HG02981 (cell line): ENCODE measurements at regions not wholly inside any gene's neighbourhood (a gene's known extent, or its start where the extent isn't known, plus 50 kb on each side); places are given as distances from the start of the nearest gene placed in this dataset.

Experiments
- ATAC-seq: cut with Tn5 transposase; IDR thresholded peaks from one replicate; pipeline ENCODE4 v1.9.1; 2021; ENCODE audit warnings: mild to moderate bottlenecking, moderate library complexity; ENCODE audit not compliant: unreplicated experiment

DNA sequence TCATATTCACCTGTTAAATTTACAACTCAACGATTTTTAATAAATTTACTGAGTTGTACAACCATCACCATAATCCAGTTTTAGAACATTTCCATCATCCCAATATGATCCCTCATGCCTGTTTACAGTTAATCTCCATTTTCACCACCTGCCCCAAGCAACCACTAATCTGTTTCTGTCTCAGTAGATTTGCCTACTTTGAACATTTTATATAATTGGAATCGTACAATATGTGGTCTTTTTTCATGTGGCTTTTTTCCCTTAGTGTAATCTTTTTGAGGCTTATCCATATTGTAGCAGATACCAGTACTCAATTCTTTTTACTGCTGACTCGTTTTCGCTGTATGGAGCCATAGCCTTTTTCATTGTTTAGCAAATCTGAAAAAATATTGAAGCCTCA lies 123.3 kb upstream of the STT3B start:
- no peak for ATAC-seq

DNA sequence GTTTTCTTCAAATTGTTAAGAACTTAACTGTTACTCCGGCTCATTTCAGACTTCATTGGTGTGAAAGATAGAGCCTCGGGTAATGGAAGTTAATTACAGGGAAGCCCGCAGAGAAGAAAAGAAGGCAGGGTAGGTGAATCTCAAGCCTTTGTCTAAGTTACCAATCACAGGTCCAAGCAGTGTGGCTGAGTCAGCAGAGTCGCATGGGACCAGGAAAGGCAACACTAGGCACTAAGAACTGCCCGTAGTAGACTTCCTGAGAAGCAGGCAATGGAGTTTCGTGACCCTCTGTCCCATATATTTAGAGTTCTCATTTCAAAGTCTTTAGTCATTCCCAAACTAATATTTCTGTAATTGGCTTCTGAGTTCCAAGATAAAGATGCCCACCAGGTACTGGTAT lies 122.9 kb upstream of the STT3B start:
- ATAC-seq = no peak

DNA sequence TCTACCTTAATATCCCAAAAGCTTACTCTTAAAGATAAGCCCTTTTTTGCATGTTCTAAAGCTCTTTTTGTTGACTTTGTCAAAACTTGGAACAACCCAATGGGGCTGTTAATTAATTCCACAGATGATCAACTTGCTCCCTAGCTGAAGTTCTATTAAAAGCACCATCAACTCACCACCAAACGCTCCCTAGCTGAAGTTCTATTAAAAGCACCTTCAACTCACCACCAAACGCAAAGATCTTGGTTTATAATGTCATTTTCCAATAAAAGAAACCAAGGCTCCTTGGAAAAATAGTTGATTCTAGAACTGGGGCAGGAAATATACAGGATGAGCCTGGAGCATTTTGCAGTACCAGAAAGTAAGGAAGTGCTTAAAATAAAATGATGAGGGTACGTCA lies 122.3 kb upstream of the STT3B start:
- no peak for ATAC-seq

DNA sequence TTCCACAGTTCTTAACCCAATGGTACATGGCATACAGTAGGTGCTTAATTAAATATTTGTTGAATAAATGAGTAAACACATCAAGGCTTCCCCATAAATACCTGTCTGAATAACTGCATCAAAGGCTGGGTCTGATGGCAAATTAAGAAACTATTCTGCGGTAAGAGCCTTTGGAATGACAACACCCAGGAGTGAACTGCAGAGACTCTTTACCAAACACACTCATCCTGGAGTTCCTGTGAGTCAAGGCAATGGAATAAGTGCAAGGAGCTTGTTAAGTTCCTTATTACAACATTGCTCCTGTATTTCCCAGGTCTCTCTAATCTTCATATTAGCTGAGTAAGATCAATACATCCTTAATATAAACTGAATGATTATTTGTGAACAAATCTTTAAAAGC lies 119.9 kb upstream of the STT3B start:
- ATAC-seq = no peak

DNA sequence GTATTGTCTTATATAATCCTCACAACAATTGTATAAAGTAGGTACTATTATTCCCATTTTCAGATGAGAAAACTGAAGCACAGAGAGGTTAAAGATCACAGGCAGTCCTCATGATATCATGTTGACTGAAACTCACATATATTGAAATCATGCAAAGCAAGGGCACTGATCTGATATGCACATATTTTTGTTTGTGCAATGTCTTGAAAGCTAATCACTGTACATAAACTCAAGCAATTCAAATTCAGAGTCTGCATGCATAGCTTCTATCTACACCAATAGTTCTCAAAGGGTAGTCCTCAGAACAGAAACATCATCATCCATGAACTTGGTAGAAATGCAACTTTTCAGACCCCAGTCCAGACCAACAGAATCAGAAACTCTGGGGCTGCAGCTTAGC lies 119.2 kb upstream of the STT3B start:
- no peak for ATAC-seq

DNA sequence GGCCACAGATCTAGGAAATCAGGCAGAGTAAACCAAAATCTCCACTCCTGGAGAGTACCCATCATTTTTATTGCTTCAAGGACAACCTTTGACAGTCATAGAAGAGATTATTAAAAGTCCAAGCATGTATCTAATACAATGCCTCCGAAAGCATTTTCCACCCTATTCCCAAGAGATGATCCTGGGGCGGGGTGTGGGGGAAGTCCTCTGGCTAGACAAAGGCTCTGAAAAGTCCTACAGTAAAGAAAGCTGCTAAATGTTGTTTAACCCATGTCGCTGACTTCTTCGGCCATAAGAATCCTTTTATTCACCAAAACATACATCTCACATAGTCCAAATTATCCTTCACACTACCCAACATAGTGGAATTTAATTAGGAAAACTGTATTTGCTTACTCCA lies 115.7 kb upstream of the STT3B start:
- no peak for ATAC-seq

DNA sequence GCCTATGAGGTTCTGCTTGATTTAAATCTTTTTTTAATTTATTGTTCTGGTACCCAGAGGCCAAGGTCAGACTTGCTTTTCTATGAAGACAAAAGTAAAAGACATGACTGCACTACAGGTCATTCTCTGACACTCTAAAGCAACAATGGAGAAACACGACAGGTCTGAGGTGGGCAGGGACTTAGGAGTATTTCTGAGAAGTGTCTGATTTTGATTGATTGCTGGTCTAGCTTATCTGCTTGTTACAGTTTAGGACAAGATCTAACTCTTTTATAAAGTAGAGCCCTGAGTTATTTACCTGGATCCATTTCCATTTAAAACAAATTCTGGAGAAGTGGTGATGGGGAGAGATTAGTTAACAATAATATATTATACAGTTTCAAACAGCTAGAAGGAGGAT lies 115.2 kb upstream of the STT3B start:
- ATAC-seq = no peak

DNA sequence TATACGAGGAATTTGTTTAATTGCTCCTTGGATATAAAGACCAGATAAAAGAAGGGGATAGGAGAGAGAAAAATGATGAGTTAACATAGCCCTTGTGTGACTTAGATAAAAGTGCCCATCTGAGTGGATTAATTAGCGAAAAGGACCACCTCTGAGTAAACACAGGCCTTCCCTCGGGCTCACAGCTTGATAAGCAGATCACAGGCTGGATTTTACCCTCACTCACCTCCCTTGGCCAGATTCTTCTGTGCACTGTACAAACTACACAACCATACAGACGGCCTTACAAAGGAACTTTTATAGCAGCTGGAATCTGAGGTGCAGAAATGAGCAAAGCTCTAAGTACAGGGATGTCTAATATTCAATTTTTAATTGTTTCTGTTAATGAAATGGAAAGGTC lies 112.4 kb upstream of the STT3B start:
- ATAC-seq = no peak

DNA sequence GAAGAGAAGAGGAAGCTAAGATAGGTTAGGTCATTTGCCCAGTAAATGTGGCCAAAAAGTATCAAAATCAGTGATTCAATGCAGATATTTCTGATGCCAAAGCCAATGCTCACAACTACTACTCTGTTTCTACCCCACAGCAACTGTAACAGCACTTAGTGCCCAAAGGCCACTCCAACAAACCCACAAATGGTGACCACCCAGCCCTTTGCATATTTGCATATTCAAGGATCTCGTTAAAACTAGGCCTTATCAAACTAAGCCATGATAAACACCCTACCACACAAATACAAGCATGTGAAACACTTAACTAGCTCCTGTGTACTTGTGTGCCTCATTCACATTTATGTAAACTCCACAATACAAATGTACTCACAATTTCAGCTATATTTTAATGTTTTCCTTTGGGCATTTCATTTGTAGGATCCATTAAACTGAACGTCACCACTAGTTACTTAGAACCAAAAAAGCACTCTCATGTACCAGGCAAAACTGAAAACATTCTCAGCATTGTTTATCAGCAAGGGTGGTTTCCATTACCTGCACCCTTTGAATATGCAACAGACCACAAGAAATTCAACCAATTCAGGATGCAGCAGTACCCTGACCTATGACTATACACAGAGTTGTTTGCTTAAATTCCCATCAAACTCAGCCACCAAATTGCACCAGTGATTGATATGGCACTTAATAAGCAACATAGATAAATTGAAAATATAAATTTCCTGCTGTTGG lies 111.2 kb upstream of the STT3B start:
- ATAC-seq = no peak

DNA sequence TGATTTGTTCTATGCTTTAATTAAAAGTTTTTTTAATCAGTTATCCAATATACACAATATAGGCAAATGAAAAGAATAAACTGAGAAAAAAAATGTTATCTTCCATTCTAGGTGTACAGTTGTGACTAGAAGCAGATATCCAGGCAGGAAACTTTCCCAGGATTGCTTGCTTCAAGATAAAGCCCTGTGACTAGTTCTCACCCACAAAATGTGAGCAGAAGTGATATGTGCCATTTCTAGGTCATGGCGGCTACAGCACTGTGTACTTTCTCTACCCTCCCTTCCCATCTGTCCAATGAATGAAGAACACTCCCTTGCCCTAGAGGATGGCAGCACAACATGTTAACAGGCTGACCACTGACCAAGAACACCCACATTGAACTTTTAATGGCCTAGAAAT lies 110.5 kb upstream of the STT3B start:
- ATAC-seq = no peak

DNA sequence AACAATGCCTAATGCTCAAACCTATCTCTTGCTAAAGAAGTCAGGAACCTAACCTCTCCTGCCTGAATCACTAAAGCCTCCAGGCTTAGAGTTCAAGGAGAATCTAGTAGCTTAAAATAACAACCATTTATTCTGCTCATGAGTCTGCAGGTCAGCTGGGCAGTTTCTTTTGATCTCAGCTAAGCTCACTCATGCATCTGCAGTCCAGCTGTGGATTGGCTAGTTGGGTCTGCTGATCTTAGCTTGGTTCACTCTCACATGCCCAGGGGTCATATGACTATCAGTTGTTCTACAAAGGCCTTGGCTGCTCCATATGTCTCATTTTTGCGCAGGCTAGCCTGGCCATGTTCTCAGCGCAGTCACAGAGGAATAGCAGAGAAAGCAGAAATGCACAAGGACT lies 109.2 kb upstream of the STT3B start:
- ATAC-seq = no peak

DNA sequence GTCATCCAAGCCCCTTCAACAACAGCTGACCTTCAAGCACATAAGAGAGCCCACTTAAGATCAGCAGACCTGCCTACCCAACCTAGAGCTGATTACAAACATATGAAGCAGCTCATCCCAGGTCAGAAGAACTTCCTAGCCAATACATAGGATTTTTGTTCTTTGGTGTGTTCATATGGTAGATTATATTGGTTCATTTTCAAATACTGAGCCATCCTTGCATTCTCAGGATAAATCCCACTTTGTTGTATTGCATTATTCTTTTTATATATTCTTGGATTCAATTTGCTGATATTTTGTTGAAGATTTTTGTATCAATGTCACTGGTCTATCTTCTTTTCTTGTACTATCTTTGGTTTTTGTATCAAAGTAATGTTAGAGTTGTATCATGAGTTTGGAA lies 107.3 kb upstream of the STT3B start:
- no peak for ATAC-seq

DNA sequence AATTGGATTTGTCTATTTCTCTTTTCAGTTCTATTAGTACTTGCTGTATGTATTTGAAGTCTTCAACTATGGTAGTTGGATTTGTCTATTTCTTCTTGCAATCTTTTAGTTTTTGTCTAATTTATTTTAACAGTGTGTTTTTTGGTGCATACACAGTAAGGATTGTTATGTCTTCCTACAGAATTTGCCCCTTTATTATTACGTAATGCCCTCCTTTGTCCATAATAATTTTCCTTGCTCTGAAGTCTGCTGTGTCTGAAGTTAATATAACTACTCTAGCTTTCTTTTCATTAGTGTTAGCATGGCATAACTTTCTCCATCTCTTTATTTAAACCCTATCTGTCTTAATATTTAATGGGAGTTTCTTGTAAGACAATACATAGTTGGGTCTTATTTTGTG lies 105.1 kb upstream of the STT3B start:
- ATAC-seq = no peak

DNA sequence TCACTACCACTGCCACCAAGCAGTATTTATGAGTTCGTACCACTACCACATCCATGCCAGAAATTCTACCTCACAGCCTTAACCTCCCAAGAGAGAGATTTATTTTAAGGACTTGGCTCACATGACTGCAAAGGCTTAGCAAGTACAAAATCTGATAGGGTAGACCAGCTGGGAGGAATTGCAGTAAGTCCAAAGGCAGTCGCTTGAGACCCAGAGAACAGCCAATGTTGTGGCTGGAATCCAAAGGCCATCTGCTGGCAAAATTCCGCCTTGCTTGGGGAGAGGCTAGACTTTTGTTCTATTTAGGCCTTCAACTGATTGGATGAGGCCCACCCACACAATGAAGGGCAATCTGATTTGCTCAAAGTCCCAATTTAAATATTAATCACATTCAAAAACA lies 101.4 kb upstream of the STT3B start:
- no peak for ATAC-seq

DNA sequence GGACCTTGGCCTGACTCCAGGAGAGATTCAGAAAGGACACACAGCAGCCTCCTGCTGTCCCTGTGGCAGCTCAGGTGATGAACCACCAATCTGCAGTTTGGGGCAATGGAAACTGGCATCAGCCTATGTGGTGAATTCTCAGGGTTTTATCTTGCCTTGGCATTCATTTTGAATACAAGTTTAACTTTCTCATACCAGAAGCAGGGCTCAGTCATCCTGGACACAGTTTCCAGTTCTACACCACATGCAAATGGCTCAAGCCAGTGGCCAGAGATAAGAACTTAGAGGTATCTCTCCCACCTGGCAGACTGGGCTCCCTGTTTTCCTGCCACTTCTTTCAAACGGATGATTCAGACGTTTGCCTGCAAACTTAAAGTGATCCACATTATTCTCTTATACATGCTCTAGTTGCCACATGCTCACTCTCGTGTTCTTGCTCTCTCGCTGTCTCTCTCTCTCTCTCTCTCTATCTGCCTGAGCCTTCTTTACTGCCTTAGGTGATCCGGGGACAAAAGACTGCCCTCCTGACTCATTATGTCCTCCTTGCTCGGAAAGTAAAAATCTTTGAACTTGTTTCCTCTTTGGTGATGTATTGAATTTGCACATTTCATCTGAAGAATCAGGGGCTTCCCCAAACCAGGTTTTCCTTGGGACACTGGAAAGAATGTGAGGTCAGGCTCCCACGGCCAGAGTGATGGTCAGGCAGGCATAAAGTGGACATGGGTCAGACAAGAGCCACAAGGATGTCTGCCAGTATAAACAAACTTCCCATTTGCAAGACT lies 99.6 kb upstream of the STT3B start:
- ATAC-seq = no peak

DNA sequence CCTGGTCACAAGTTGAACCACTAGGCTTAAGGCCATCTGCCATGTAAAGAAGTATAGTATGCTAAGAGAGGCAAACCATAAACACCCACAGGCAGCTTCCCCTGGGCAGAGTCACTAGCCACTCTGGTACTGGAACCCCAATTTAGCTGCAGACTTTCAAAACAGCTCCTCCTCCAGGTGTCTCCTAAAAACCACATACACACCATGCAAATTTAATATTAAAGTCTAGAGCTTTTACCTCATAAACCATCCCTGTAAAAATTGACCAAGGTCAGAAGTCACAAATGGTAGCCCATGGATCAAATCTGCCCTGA lies 99.1 kb upstream of the STT3B start:
- no peak for ATAC-seq

DNA sequence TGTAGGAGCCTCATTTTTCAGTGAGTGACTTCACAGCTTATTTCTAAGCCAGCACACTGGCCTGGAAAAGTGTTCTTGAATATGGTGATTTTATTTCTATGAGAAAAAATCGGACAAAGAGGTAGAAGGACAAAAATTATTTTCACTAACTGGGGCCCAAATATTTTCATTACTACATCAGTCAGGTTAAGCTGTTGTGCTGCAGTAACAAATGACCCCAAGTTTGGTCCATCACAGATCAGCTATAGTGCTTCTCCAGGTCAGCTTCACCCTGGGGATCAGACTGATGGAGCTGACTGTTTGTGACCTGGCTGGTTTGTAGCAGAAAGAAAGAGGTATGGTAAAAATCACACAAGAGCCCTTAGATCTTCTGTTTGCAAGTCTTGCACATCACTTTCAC lies 97.9 kb upstream of the STT3B start:
- no peak for ATAC-seq

DNA sequence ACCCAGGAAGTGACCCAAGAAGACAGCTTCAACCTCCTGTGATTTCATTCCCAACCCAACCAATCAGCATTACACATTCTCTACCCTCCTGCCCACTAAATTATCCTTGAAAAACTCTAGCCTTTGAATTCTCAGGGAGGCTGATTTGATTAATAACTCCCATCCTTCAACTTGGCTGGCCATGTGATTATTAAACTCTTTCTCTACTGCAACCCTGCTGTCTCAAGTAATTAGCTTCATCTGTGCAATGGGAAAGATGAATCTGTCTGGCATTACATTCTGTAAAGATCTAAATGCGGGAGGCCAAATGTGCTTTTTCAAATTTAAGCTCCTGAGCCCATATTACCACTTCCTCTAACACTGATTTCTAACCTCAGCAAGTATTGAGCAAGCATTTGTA lies 95.9 kb upstream of the STT3B start:
- no peak for ATAC-seq

DNA sequence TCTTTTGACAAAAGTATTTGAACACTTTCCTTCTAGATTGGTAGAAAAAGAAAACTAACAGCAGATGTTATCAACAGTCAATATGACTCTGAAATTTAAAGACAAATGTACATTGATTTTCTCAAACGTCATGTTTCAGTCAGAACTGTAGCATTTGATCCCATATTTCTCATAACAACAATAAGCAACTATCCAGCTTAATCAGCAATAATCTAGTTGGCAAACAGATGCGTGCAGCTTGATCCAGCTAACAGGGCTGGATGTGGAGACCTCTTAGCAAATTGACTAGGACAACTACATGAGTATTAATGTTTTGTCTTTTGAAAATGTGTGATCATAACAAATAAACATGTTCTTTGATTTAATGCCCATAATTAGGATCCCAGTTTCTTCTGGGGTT lies 94.0 kb upstream of the STT3B start:
- no peak for ATAC-seq

DNA sequence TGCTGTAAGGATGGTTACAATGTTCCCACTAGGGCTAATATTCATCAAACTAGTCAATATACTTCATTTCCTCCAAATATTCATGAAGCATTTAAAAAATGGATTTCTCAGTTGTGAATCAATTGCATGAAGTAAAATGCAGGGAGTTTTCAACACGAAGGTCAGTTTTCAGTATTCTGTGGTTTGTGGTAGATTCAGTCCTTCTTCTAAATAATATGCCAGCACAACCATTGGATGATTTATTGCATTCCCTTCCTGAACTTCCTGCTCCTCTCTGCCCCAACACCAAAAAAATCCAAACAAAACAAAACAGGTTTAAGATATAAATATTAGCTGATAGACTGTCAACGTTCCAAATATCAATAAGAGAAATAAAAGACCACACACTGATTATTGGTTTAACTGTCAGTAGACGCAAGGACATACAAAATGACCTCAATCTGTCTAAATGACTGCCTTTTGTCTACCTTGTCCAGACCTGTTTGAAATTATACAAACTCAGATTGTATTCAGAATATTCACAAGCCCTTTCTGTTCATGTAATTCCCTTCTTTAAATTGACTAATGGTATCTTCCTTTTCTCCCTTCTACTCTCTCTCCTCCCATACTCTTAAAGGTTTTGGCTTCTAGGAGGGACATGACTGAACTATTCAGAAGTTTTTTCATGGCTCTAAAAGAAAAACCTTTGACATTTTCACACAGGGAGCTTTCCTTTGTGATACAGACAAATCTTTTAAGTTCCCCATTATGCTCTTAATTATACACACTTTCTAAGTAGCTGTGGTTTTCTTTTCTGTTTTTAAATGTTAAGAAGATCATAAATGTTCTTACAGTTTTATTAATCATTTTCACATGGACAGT lies 92.6 kb upstream of the STT3B start:
- no peak for ATAC-seq

DNA sequence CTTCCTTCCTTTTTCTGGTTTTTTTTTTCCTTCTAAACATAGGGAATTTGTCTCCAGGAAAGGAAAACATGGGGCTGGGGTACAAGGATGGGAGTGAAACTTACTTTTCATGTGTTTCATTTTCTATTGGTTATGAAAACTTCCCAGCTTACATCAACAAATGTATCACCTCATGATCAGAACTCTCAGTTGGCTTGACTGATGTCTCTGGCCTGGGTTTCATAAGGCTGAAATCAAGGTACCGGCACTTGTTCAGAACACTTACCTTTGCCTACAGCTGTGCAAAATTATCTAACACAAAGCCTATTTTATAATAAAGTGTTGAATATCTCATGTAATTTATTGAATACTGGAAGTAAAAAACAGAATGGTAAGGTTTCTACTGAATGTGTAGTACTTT lies 91.8 kb upstream of the STT3B start:
- no peak for ATAC-seq

DNA sequence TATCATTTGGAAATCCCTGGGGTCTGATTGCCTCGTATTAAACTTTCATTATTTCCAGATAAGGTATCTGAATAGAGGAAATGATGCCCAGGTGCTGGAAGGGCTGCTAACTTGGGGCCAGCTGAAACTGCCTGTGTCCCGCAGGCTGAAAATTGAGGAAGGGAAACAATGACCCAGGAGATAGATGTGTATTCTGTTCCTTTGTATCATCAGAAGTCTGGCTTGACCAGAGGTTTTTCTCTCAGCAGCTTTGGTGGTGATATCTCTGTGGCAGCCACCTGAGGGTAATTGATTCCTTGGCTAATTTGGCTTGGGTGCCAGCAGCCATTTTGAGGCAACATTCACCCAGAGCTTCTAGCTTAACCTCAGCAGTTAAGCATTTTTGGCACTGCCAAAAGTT lies 90.0 kb upstream of the STT3B start:
- no peak for ATAC-seq
